22Rv1 (cell line): ENCODE measurements at regions not wholly inside any gene's neighbourhood (a gene's known extent, or its start where the extent isn't known, plus 50 kb on each side); places are given as distances from the start of the nearest gene placed in this dataset.

Experiments
- ZFX ChIP-seq: fragments of 450-650 bp; IDR thresholded peaks from 2 replicates; pipeline ENCODE4 v1.6.1; 2017; ENCODE audit warnings: antibody characterized with exemption, borderline replicate concordance
- TF ChIP-seq, protein P1 (sequence below): fragments of 450-650 bp; IDR thresholded peaks from 2 replicates; pipeline ENCODE4 v1.5.1; 2017; ENCODE audit warnings: mild to moderate bottlenecking

GRCh38 chr13:79937771-79938216 is 403.1 kb downstream of the SPRY2 start:
- TF ChIP-seq, protein P1, sequence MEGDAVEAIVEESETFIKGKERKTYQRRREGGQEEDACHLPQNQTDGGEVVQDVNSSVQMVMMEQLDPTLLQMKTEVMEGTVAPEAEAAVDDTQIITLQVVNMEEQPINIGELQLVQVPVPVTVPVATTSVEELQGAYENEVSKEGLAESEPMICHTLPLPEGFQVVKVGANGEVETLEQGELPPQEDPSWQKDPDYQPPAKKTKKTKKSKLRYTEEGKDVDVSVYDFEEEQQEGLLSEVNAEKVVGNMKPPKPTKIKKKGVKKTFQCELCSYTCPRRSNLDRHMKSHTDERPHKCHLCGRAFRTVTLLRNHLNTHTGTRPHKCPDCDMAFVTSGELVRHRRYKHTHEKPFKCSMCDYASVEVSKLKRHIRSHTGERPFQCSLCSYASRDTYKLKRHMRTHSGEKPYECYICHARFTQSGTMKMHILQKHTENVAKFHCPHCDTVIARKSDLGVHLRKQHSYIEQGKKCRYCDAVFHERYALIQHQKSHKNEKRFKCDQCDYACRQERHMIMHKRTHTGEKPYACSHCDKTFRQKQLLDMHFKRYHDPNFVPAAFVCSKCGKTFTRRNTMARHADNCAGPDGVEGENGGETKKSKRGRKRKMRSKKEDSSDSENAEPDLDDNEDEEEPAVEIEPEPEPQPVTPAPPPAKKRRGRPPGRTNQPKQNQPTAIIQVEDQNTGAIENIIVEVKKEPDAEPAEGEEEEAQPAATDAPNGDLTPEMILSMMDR, result no peak
- no peak for TF ChIP-seq ZFX
